Left ventricle myocardium superior (tissue), 1 donor: ENCODE measurements at regions not wholly inside any gene's neighbourhood (a gene's known extent, or its start where the extent isn't known, plus 50 kb on each side); places are given as distances from the start of the nearest gene placed in this dataset.

ENCODE experiments used
- ATAC-seq: fragments of 200-7000 bp; cut with Tn5 transposase; one replicate; pipeline ENCODE4 v1.9.1; 2020; ENCODE audit warnings: mild to moderate bottlenecking, moderate library complexity
- DNase-seq: peaks from one replicate; pipeline ENCODE4 v3.0.0-alpha.2; 2020
- intact Hi-C: fragments of 100-400 bp; cut with micrococcal nuclease; formaldehyde crosslinking; loops from one replicate; pipeline ENCODE4 v1.11.0; 2022
- donor health status: DM: no; HTN: yes; CAD: no; lungs with severe emphysema.

GRCh38 chr7:25707768-25708620 lies 444.0 kb upstream of the NFE2L3 start:
- ATAC-seq (no peak), DNase-seq (peak; percentile 34)
- intact Hi-C loops: no loop called here

DNA sequence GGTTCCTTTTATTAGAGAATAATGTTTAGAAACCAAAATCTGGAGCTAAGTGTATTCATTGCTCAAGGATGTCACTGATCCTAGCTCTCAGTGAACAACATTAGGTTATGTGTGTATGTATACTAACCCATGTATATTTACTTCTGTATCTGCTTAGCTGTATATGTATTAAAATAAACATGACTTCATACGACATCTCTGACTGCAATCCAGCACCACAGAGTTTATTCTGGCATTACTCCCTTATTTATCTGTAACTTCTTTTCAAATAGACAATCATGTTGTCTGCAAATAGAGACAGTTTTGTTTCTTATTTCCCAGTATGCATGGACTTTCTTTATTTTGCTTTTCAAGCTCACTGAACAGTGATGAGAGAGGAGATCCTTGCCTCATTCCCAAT lies 441.0 kb upstream of the NFE2L3 start:
- DNase-seq (no peak), ATAC-seq (peak; percentile 14)
- intact Hi-C loops: no loop called here

DNA sequence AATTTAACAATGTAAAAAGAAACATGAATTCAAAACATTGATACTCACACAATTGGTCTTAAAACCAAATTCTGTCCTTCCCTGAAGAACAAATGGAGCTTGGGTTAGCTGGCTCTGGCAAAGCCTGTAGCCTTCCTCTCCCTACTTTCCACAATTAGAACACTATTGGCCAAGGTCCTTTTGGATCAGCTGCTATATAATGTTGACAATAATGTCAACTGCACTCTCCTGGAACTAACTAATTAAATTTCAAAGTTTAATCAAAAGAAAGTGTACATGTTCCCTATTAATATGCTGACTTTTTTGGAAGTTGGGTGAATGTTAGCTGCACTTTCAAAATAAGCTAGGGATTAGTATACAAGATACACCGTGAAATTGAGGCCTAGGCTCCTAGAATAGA lies 440.1 kb upstream of the NFE2L3 start:
- ATAC-seq (peak; percentile 70), DNase-seq (no peak)
- intact Hi-C loops: no loop called here

DNA sequence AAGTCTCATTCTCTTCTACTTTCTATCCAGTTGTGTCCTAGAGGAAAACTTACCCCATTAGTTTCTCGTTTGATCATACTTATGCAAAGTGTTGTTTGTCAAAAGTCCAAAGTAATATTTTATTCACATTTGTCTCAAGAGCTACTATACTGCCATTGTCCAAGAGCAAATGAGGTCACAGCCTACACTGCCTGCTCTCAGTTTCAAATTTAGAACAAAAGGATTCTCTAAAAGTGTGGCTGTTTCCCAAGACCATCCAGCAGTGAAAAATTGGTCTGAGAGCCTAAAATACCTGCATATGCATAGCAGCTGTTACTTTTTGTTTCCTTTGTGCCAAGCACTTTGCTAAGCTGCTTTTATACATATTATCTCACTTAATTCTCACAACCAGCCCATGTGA lies 439.5 kb upstream of the NFE2L3 start:
- ATAC-seq: peak; percentile 54
- intact Hi-C loops: no loop called here
- DNase-seq: no peak

DNA sequence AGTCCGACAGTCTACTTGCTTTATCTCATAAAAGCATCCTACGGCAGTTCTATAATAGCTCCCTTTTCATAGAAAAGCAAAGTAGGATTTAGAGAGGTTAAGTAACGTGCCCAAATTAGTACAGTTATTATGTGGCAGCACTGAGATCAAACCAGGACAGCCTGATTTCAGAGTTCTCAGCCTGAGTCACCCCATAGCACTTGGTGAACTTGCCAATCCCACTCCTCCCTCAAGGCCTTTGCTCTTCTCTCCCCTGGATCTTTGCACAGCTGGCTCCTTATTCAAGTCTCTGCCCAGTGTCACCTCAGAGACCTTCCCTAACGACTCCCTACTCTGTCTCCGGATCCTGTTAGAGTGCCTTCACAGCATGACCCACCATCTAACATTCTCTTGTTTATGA lies 438.0 kb upstream of the NFE2L3 start:
- DNase-seq (no peak), ATAC-seq (peak; percentile 53)
- intact Hi-C loops: no loop called here

- intact Hi-C loops: no loop called here
- ATAC-seq (no peak), DNase-seq (no peak)
Observed at GRCh38 chr7:25716421-25716820, 435.6 kb upstream of the NFE2L3 start.

DNA sequence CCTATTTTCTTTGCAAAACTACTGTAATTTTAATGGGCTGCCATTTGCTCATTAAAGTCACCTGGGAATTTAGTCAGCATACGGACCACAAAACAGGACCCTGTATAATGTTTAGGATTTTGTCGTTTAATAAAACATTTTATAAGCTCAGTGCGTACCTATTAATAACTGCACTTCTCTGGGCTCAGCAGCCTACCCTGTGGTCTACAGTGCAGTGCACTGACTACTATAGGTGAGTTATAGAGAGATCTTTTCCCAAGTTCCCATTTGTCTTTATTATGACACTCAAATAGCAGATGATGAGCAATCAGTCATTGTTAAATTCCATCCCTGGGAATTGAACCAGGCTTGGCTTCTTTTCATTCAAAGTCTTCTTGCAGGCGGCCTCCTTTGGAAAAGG lies 433.4 kb upstream of the NFE2L3 start:
- intact Hi-C loops: no loop called here
- ATAC-seq (no peak), DNase-seq (no peak)

GRCh38 chr7:25719190-25719896 lies 432.7 kb upstream of the NFE2L3 start:
- intact Hi-C loops: no loop called here
- DNase-seq (no peak), ATAC-seq (no peak)

DNA sequence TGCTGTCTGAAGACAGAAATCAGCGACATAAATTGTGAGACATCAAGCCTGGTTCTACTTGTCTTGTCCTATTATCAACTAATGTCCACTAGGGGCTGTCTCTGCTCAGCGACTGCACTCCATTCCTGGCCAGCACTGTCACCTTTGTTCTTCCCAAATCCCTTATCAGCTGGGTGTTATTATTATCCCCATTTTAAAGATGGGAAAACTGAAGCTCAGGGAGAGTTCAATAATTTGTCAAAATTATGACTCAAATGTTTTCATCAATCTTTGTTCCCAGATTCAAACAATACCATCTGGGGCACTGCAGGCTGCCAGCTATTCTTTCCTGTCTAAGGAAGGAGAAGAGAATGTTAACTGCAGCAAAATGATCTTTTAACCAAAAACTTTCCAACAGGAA lies 431.6 kb upstream of the NFE2L3 start:
- intact Hi-C loops: no loop called here

GRCh38 chr7:25722856-25723255 lies 429.1 kb upstream of the NFE2L3 start:
- no peak for ATAC-seq
- intact Hi-C loops: no loop called here
- DNase-seq: no peak

More for the DNA sequence above, 431.6 kb upstream of the NFE2L3 start:
- DNase-seq: no peak
- ATAC-seq: no peak

DNA sequence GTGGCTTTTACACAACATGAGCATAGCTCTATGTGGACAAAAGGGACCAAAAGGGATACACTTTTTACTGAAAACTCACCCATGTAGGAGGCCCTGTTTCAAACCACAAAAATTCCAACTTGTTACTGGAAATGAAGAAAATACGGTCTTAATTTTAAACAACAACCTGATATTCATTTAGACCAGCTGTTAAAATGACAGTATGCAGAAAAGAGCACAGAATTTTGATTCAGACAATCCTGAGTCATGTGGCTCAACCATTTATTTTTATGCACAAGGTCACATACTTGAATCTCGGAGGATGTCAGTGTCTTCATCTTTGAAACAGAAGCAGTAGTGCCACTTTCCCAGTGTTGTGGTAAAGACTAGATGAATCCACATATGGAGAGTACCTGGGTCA lies 426.5 kb upstream of the NFE2L3 start:
- DNase-seq (no peak), ATAC-seq (no peak)
- intact Hi-C loops: no loop called here

GRCh38 chr7:25726170-25726780 lies 425.7 kb upstream of the NFE2L3 start:
- intact Hi-C loops: no loop called here
- ATAC-seq (no peak), DNase-seq (no peak)

- intact Hi-C loops: no loop called here
- ATAC-seq (no peak), DNase-seq (no peak)
Observed at GRCh38 chr7:25726781-25727311, 425.2 kb upstream of the NFE2L3 start.

GRCh38 chr7:25727446-25727845 lies 424.6 kb upstream of the NFE2L3 start:
- intact Hi-C loops: no loop called here
- no peak for ATAC-seq
- DNase-seq: no peak

DNA sequence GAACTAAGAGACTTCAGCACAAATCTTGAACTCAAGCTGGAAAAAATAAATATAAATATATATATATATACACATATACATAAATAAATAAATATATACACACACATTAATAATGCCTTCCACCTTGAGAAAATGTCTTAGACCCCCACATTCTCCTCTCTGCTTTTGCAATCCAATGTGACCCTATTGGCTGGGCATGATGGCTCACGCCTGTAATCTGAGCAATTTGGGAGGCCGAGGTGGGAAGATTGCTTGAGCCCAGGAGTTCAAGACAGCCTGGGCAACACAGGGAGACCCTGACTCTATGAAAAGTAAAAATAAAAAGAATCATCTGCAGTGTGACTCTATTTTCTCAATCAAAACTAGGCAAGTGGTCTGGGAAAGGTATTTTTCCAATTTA lies 424.1 kb upstream of the NFE2L3 start:
- no peak for DNase-seq
- no peak for ATAC-seq

GRCh38 chr7:25731068-25731845 lies 420.7 kb upstream of the NFE2L3 start:
- ATAC-seq (peak; percentile 19), DNase-seq (no peak)
- intact Hi-C loops: no loop called here

More for the DNA sequence above, 424.1 kb upstream of the NFE2L3 start:
- intact Hi-C loops: no loop called here

- ATAC-seq (no peak), DNase-seq (no peak)
- intact Hi-C loops: no loop called here
Observed at GRCh38 chr7:25731846-25732245, 420.2 kb upstream of the NFE2L3 start.

GRCh38 chr7:25732766-25733217 lies 419.2 kb upstream of the NFE2L3 start:
- intact Hi-C loops: no loop called here
- DNase-seq (no peak), ATAC-seq (no peak)

- intact Hi-C loops: no loop called here
- no peak for DNase-seq
- peak; percentile 25 for ATAC-seq
Observed at GRCh38 chr7:25735674-25736242, 416.2 kb upstream of the NFE2L3 start.
